ENCODE measurements at regions not wholly inside any gene's neighbourhood (a gene's known extent, or its start where the extent isn't known, plus 50 kb on each side); places are given as distances from the start of the nearest gene placed in this dataset.

GRCh38 chr11:109507836-109508561 lies 86.0 kb downstream of the C11orf87 start:
- TF ChIP-seq, protein P1, sequence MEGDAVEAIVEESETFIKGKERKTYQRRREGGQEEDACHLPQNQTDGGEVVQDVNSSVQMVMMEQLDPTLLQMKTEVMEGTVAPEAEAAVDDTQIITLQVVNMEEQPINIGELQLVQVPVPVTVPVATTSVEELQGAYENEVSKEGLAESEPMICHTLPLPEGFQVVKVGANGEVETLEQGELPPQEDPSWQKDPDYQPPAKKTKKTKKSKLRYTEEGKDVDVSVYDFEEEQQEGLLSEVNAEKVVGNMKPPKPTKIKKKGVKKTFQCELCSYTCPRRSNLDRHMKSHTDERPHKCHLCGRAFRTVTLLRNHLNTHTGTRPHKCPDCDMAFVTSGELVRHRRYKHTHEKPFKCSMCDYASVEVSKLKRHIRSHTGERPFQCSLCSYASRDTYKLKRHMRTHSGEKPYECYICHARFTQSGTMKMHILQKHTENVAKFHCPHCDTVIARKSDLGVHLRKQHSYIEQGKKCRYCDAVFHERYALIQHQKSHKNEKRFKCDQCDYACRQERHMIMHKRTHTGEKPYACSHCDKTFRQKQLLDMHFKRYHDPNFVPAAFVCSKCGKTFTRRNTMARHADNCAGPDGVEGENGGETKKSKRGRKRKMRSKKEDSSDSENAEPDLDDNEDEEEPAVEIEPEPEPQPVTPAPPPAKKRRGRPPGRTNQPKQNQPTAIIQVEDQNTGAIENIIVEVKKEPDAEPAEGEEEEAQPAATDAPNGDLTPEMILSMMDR (conservative IDR thresholded peaks at IDR 0.05), result no peak
- no peak for TF ChIP-seq EZH2 (IDR thresholded peaks at IDR 0.05; ENCODE audit: low read depth)

All from PC-9 (cell line).